ENCODE measurements at regions not wholly inside any gene's neighbourhood (a gene's known extent, or its start where the extent isn't known, plus 50 kb on each side); places are given as distances from the start of the nearest gene placed in this dataset.
"Not testable (repeated sequence)": the region's sequence is repeated elsewhere in the genome, so short reads cannot be mapped to it uniquely, and the experiment has no call there.

- DNase-seq (ENCODE audit: low read depth), result no peak
These were observed 270.4 kb downstream of the TEX29 start for GRCh38 chr13:111590796-111591195.

GRCh38 chr13:111593490-111593889 lies 273.0 kb downstream of the TEX29 start:
- DNase-seq (ENCODE audit: low read depth), result not testable (repeated sequence)

GRCh38 chr13:111594606-111595005 lies 274.2 kb downstream of the TEX29 start:
- DNase-seq (ENCODE audit: low read depth), result no peak

GRCh38 chr13:111595276-111595675 lies 274.8 kb downstream of the TEX29 start:
- no peak for DNase-seq (ENCODE audit: low read depth)

GRCh38 chr13:111595791-111596190 lies 275.3 kb downstream of the TEX29 start:
- no peak for DNase-seq (ENCODE audit: low read depth)

GRCh38 chr13:111597191-111597611 lies 276.8 kb downstream of the TEX29 start:
- DNase-seq (ENCODE audit: low read depth), result no peak

- no peak for DNase-seq (ENCODE audit: low read depth)
These were observed 277.2 kb downstream of the TEX29 start for GRCh38 chr13:111597618-111598017.

- no peak for DNase-seq (ENCODE audit: low read depth)
These were observed 278.3 kb downstream of the TEX29 start for GRCh38 chr13:111598747-111599146.

- DNase-seq (ENCODE audit: low read depth), result no peak
These were observed 279.3 kb downstream of the TEX29 start for GRCh38 chr13:111599791-111600190.

- DNase-seq (ENCODE audit: low read depth), result no peak
These were observed 282.4 kb downstream of the TEX29 start for GRCh38 chr13:111602874-111603273.

GRCh38 chr13:111604097-111604496 lies 283.7 kb downstream of the TEX29 start:
- DNase-seq (ENCODE audit: low read depth), result no peak

- no peak for DNase-seq (ENCODE audit: low read depth)
These were observed 288.1 kb downstream of the TEX29 start for GRCh38 chr13:111608556-111608955.

- DNase-seq (ENCODE audit: low read depth), result no peak
These were observed 289.2 kb downstream of the TEX29 start for GRCh38 chr13:111609631-111610030.

- no peak for DNase-seq (ENCODE audit: low read depth)
These were observed 289.6 kb downstream of the TEX29 start for GRCh38 chr13:111610081-111610480.

GRCh38 chr13:111610879-111611278 lies 290.4 kb downstream of the TEX29 start:
- DNase-seq (ENCODE audit: low read depth), result no peak

GRCh38 chr13:111611651-111612050 lies 291.2 kb downstream of the TEX29 start:
- no peak for DNase-seq (ENCODE audit: low read depth)

GRCh38 chr13:111612886-111613285 lies 292.4 kb downstream of the TEX29 start:
- DNase-seq (ENCODE audit: low read depth), result no peak

GRCh38 chr13:111614009-111614408 lies 293.6 kb downstream of the TEX29 start:
- no peak for DNase-seq (ENCODE audit: low read depth)

- no peak for DNase-seq (ENCODE audit: low read depth)
These were observed 294.2 kb downstream of the TEX29 start for GRCh38 chr13:111614613-111615012.

- no peak for DNase-seq (ENCODE audit: low read depth)
These were observed 295.8 kb downstream of the TEX29 start for GRCh38 chr13:111616203-111616602.

- no peak for DNase-seq (ENCODE audit: low read depth)
These were observed 299.7 kb downstream of the TEX29 start for GRCh38 chr13:111620166-111620565.

- DNase-seq (ENCODE audit: low read depth), result no peak
These were observed 300.1 kb downstream of the TEX29 start for GRCh38 chr13:111620586-111620985.

- DNase-seq (ENCODE audit: low read depth), result no peak
These were observed 300.7 kb downstream of the TEX29 start for GRCh38 chr13:111621164-111621563.

- DNase-seq (ENCODE audit: low read depth), result no peak
These were observed 301.6 kb downstream of the TEX29 start for GRCh38 chr13:111622051-111622531.

GRCh38 chr13:111623208-111623607 lies 302.8 kb downstream of the TEX29 start:
- no peak for DNase-seq (ENCODE audit: low read depth)
